Fibroblast of lung (primary cell): ENCODE measurements at regions not wholly inside any gene's neighbourhood (a gene's known extent, or its start where the extent isn't known, plus 50 kb on each side); places are given as distances from the start of the nearest gene placed in this dataset.

Experiments
- EZH2 ChIP-seq: IDR thresholded peaks from 2 replicates; pipeline ENCODE4 v1.5.1; 2012; ENCODE audit warnings: low read length, control low read depth, mild to moderate bottlenecking; ENCODE audit errors: missing control alignments
- TF ChIP-seq, protein P1 (sequence below), 2 donors: IDR thresholded peaks in 1 of 2; conservative IDR thresholded peaks in 1 of 2; 1 replicate in 1 of 2; 2 replicates in 1 of 2; pipeline ENCODE4 v1.5.1; 2011 to 2012; ENCODE audit warnings: low read length in 2 of 2, control low read depth in 1 of 2, inconsistent platforms in 1 of 2, low read depth in 1 of 2, mild to moderate bottlenecking in 1 of 2

DNA sequence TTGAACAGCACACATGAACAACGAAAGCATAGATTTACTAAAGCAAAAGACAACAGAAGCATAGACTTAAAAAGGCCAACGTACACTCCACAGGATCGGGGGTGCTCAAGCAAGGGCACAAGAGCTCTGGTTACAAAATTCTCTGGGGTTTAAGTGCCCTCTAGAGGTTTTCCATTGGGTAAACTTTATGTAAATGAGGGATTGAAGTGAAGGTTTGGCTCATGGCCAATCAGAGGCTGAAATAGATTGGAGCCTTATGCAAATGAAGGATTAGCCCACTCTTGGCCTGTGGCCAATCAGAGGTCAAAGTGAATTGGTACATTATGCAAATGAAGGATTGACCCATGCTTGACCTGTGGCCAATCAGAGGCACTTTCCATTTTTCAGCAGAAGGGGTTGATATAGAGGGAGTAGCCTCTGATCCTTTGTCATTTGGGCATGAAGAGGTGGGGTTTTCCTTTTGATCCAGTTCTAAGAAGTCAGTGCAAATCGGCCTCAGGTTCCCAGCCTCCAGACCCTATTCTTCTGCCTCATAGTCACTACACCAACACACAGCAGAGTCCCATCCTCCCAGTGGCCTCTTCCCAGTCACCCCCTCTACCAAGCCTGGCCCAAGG is 244.9 kb downstream of the THBS2 start:
- TF ChIP-seq, protein P1, sequence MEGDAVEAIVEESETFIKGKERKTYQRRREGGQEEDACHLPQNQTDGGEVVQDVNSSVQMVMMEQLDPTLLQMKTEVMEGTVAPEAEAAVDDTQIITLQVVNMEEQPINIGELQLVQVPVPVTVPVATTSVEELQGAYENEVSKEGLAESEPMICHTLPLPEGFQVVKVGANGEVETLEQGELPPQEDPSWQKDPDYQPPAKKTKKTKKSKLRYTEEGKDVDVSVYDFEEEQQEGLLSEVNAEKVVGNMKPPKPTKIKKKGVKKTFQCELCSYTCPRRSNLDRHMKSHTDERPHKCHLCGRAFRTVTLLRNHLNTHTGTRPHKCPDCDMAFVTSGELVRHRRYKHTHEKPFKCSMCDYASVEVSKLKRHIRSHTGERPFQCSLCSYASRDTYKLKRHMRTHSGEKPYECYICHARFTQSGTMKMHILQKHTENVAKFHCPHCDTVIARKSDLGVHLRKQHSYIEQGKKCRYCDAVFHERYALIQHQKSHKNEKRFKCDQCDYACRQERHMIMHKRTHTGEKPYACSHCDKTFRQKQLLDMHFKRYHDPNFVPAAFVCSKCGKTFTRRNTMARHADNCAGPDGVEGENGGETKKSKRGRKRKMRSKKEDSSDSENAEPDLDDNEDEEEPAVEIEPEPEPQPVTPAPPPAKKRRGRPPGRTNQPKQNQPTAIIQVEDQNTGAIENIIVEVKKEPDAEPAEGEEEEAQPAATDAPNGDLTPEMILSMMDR (conservative IDR thresholded peaks at IDR 0.05 in 1 of 2, IDR thresholded peaks at IDR 0.05 in 1 of 2; ENCODE audit: low read depth in 1 of 2, low read length in 2 of 2) = no peak
- TF ChIP-seq EZH2 = no peak
